ENCODE measurements at regions not wholly inside any gene's neighbourhood (a gene's known extent, or its start where the extent isn't known, plus 50 kb on each side); places are given as distances from the start of the nearest gene placed in this dataset.

- TF ChIP-seq CHD7 (IDR thresholded peaks at IDR 0.05; ENCODE audit: insufficient replicate concordance, low read length), result peak; percentile 24
- no peak for TF ChIP-seq YY1 (IDR thresholded peaks at IDR 0.05; ENCODE audit: low read depth, low read length)
- 0 out of 2 replicates have a peak, but pooled peaks have one; percentile 36 for TF ChIP-seq POU5F1 (IDR thresholded peaks at IDR 0.05; ENCODE audit: low read depth, low read length)
Observed at GRCh38 chr2:6679471-6679870, 186.2 kb downstream of the CMPK2 start (continued).

Measured in H1 (cell line).